ENCODE measurements at regions not wholly inside any gene's neighbourhood (a gene's known extent, or its start where the extent isn't known, plus 50 kb on each side); places are given as distances from the start of the nearest gene placed in this dataset.

DNA sequence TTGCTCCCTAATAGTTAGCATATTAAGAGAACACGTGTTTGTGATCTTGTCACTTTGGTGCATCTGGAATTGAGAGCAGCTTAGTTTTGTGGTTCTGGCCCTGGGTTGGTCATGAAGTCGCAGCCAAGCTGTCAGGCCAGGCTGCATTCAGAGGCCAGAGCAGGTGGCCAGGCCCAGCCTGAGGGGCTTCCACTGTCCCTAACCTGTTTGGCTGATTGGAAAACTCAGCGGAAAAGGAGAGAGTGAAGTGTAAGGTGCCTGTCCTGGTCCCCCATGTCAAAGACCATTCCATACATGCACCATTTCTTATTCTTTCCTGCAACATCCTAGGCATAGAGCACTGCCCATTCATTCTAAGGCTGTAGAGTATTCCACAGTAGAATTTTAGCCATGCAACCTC lies 111.5 kb upstream of the IGLL5 start:
- no peaks in the 10 kb centered on the region for H3K9me3 Mint-ChIP-seq
- H4K91ac ChIP-seq (ENCODE audit: insufficient read length, low read depth, low read length) = no peak overlapping the region
- H3K23ac ChIP-seq (ENCODE audit: insufficient read length, low read depth, low read length) = no peak overlapping the region
- H2BK5ac ChIP-seq (ENCODE audit: insufficient read length, low read length) = no peak overlapping the region
- no peak overlapping the region for H2BK120ac ChIP-seq (ENCODE audit: low read depth, low read length, poor library complexity, severe bottlenecking)
- H3K4me1 ChIP-seq (ENCODE audit: insufficient read depth, low read length) = no peaks in the 10 kb centered on the region
- H3K27me3 Mint-ChIP-seq (ENCODE audit: low read depth) = peaks cover 97% of the 10 kb centered on the region
- no peak overlapping the region for H3K9ac ChIP-seq (ENCODE audit: extremely low read depth, insufficient read length, low read length)
- no peak for TF ChIP-seq CTCF (conservative IDR thresholded peaks at IDR 0.05)
- no peak overlapping the region for H2BK20ac ChIP-seq (ENCODE audit: low read depth, low read length, poor library complexity, severe bottlenecking)
- no peak overlapping the region for H4K8ac ChIP-seq (replicated peaks; ENCODE audit: insufficient read length, low read depth, low read length)
- no peak overlapping the region for H2AFZ ChIP-seq (ENCODE audit: low read length)
- no peak for DNase-seq
- H3K27me3 ChIP-seq (ENCODE audit: insufficient read depth, low read length) = peaks cover 3% of the 10 kb centered on the region; the same call in 1 of the 2 replicates
- no peaks in the 10 kb centered on the region for H3K9me3 ChIP-seq (ENCODE audit: control insufficient read depth, low read depth, low read length)
- WGBS (ENCODE audit: extremely low coverage, insufficient read length, low lambda C conversion rate) = no CpG with 5 or more reads among the region's 3 CpGs
- H3K27ac Mint-ChIP-seq = no peak overlapping the region
- no peaks in the 10 kb centered on the region for H4K20me1 ChIP-seq (ENCODE audit: control insufficient read depth, insufficient read depth, insufficient read length)
- H3K4me1 Mint-ChIP-seq = no peaks in the 10 kb centered on the region
- H2BK12ac ChIP-seq (ENCODE audit: insufficient read length, low read depth, low read length) = no peak overlapping the region
- no peaks in the 10 kb centered on the region for H3K79me1 ChIP-seq (ENCODE audit: insufficient read depth, low read depth, low read length, poor library complexity, severe bottlenecking)
- no peak overlapping the region for H2AK5ac ChIP-seq (ENCODE audit: insufficient read length, low read length)
- H3K23me2 ChIP-seq (ENCODE audit: insufficient read length, low read depth, low read length, poor library complexity, severe bottlenecking) = no peaks in the 10 kb centered on the region
- no peak overlapping the region for H3K14ac ChIP-seq (ENCODE audit: insufficient read depth, low read length)
- no peak overlapping the region for H3K4me2 ChIP-seq (ENCODE audit: insufficient read depth, insufficient read length, low read length)
- H4K5ac ChIP-seq (ENCODE audit: insufficient read length, low read depth, low read length) = no peak overlapping the region
- H3K79me2 ChIP-seq (ENCODE audit: insufficient read depth, low read length) = no peaks in the 10 kb centered on the region
- no peak overlapping the region for H3K27ac ChIP-seq (ENCODE audit: insufficient read length, low read depth, low read length)
- H2BK15ac ChIP-seq (ENCODE audit: low read depth, low read length) = no peak overlapping the region
- H3T11ph ChIP-seq (ENCODE audit: low read length) = no peak overlapping the region
- H3K4me3 Mint-ChIP-seq = no peak overlapping the region
- H3K4ac ChIP-seq (ENCODE audit: low read depth, low read length) = no peak overlapping the region
- H3K18ac ChIP-seq (ENCODE audit: insufficient read length, low read depth, low read length) = no peak overlapping the region
- H3K36me3 Mint-ChIP-seq (ENCODE audit: insufficient read depth in 1 of 3, low read depth in 3 of 3) = no peaks in the 10 kb centered on the region
- no peak overlapping the region for H3K56ac ChIP-seq (ENCODE audit: insufficient read length, low read depth, low read length)
